Neuronal stem cell (in vitro differentiated cells): ENCODE measurements at regions not wholly inside any gene's neighbourhood (a gene's known extent, or its start where the extent isn't known, plus 50 kb on each side); places are given as distances from the start of the nearest gene placed in this dataset.
A peak's percentile ranks its signal among the peaks of the same experiment; 100 is the strongest.
"Not testable (repeated sequence)": the region's sequence is repeated elsewhere in the genome, so short reads cannot be mapped to it uniquely, and the experiment has no call there.

Experiments used
- DNase-seq: peaks from one replicate; pipeline ENCODE4 v3.0.0-alpha.2; 2013; ENCODE audit warnings: low spot score
- H2AFZ ChIP-seq: one replicate; pipeline ENCODE4 v1.6.1; 2013; ENCODE audit warnings: mild to moderate bottlenecking, low read length, inconsistent platforms
- H2AK5ac ChIP-seq: 2 replicates; pipeline ENCODE4 v1.6.1; 2013; ENCODE audit warnings: low read depth, mild to moderate bottlenecking, inconsistent platforms, low read length, moderate library complexity, mixed read lengths
- H2BK120ac ChIP-seq: 2 replicates; pipeline ENCODE4 v1.6.1; 2013; ENCODE audit warnings: low read depth, mild to moderate bottlenecking, inconsistent platforms, low read length, moderate library complexity, mixed read lengths
- H2BK12ac ChIP-seq: one replicate; pipeline ENCODE4 v1.6.1; 2013; ENCODE audit warnings: low read length, inconsistent platforms
- H2BK15ac ChIP-seq: 2 replicates; pipeline ENCODE4 v1.6.1; 2013; ENCODE audit warnings: mild to moderate bottlenecking, low read length, inconsistent platforms, mixed read lengths
- H2BK5ac ChIP-seq: one replicate; pipeline ENCODE4 v1.6.1; 2013; ENCODE audit warnings: inconsistent platforms, mild to moderate bottlenecking, low read length, moderate library complexity
- H3K14ac ChIP-seq: one replicate; pipeline ENCODE4 v1.6.1; 2013; ENCODE audit warnings: low read length, inconsistent platforms
- H3K18ac ChIP-seq: 2 replicates; pipeline ENCODE4 v1.6.1; 2013; ENCODE audit warnings: low read length, inconsistent platforms
- H3K23ac ChIP-seq: 2 replicates; pipeline ENCODE4 v1.6.1; 2013; ENCODE audit warnings: low read depth, mild to moderate bottlenecking, mixed read lengths, low read length, inconsistent platforms; ENCODE audit not compliant: poor library complexity
- H3K27ac ChIP-seq: replicated peaks from 3 replicates; pipeline ENCODE4 v1.5.1; 2013; ENCODE audit warnings: low read length, inconsistent platforms
- H3K27me3 ChIP-seq, 3 experiments: 2 replicates each; pipeline ENCODE4 v1.6.1; 2013; ENCODE audit warnings: low read length in 3 of 3, mild to moderate bottlenecking in 2 of 3, inconsistent platforms in 1 of 3, low read depth in 1 of 3, mixed read lengths in 1 of 3, moderate library complexity in 1 of 3; ENCODE audit not compliant: control insufficient read depth in 3 of 3, insufficient read depth in 3 of 3
- H3K36me3 ChIP-seq, 2 donors: replicated peaks in 1 of 2; 2 replicates each; pipeline ENCODE4 v1.6.1; 2013; ENCODE audit warnings: low read length in 2 of 2; ENCODE audit not compliant: control insufficient read depth in 2 of 2, insufficient read depth in 2 of 2
- H3K4ac ChIP-seq: 2 replicates; pipeline ENCODE4 v1.6.1; 2013; ENCODE audit warnings: inconsistent platforms, mild to moderate bottlenecking, low read length, moderate library complexity
- H3K4me1 ChIP-seq, 2 donors: 1 replicate in 1 of 2; 2 replicates in 1 of 2; pipeline ENCODE4 v1.6.1; 2013; ENCODE audit warnings: low read length in 2 of 2, low read depth in 1 of 2; ENCODE audit not compliant: control insufficient read depth in 2 of 2, insufficient read depth in 1 of 2
- H3K4me2 ChIP-seq: one replicate; pipeline ENCODE4 v1.6.1; 2013; ENCODE audit warnings: mild to moderate bottlenecking, low read length, inconsistent platforms; ENCODE audit not compliant: insufficient read depth, poor library complexity, severe bottlenecking
- H3K4me3 ChIP-seq, 2 donors: 2 replicates each; pipeline ENCODE4 v1.5.1; 2013; ENCODE audit warnings: low read length in 2 of 2, mild to moderate bottlenecking in 2 of 2, inconsistent platforms in 1 of 2, moderate library complexity in 1 of 2
- H3K79me1 ChIP-seq: one replicate; pipeline ENCODE4 v1.6.1; 2013; ENCODE audit warnings: low read depth, mild to moderate bottlenecking, inconsistent platforms, low read length, moderate library complexity
- H3K9ac ChIP-seq: one replicate; pipeline ENCODE4 v1.6.1; 2013; ENCODE audit warnings: mild to moderate bottlenecking, low read depth, low read length, inconsistent platforms; ENCODE audit not compliant: poor library complexity
- H3K9me3 ChIP-seq, 2 donors: replicated peaks in 1 of 2; 2 replicates each; pipeline versions ENCODE3 to v1.6.1; 2013; ENCODE audit warnings: low read length in 2 of 2, mild to moderate bottlenecking in 2 of 2, inconsistent platforms in 1 of 2, low read depth in 1 of 2, mixed read lengths in 1 of 2, moderate library complexity in 1 of 2; ENCODE audit not compliant: control insufficient read depth in 2 of 2, insufficient read depth in 1 of 2
- H4K8ac ChIP-seq: one replicate; pipeline ENCODE4 v1.6.1; 2013; ENCODE audit warnings: low read depth, mild to moderate bottlenecking, inconsistent platforms, low read length, moderate library complexity
- H4K91ac ChIP-seq: one replicate; pipeline ENCODE4 v1.6.1; 2013; ENCODE audit warnings: low read length, low read depth, mild to moderate bottlenecking, inconsistent platforms; ENCODE audit not compliant: poor library complexity
- WGBS, 2 donors: extraction: QIAGEN DNeasy Blood & Tissue Kit; methylation state at CpG; one replicate each; pipeline ENCODE4 v1.1.7; 2013; ENCODE audit warnings: missing lambda C conversion rate in 2 of 2, mixed read lengths in 1 of 2; ENCODE audit not compliant: insufficient read length in 2 of 2, insufficient replicate concordance in 1 of 2; ENCODE audit errors: extremely low coverage in 2 of 2; 5-methylcytosine and 5-hydroxymethylcytosine counted together

- H3K18ac ChIP-seq, H3K9ac ChIP-seq, H3K4me1 ChIP-seq, H3K23ac ChIP-seq, H2BK5ac ChIP-seq, H3K4me3 ChIP-seq, H2AK5ac ChIP-seq, H3K4me2 ChIP-seq, H3K14ac ChIP-seq, H4K8ac ChIP-seq, H2BK12ac ChIP-seq, H3K27ac ChIP-seq, H2AFZ ChIP-seq, DNase-seq, H3K27me3 ChIP-seq, H4K91ac ChIP-seq, H2BK120ac ChIP-seq, H2BK15ac ChIP-seq, H3K79me1 ChIP-seq, H3K36me3 ChIP-seq, H3K4ac ChIP-seq, H3K9me3 ChIP-seq: not testable (repeated sequence)
- WGBS, 2 donors, result no CpG with 5 or more reads among the region's 34 CpGs
These were observed 1615.5 kb upstream of the C9orf72 start for GRCh38 chr9:29188771-29189170.

- H3K18ac ChIP-seq, H2BK12ac ChIP-seq, DNase-seq, H3K23ac ChIP-seq, H3K4me1 ChIP-seq, H2AFZ ChIP-seq, H3K9ac ChIP-seq, H3K79me1 ChIP-seq, H3K36me3 ChIP-seq, H3K27me3 ChIP-seq, H3K4me2 ChIP-seq, H3K4ac ChIP-seq, H3K4me3 ChIP-seq, H4K91ac ChIP-seq, H2BK5ac ChIP-seq, H3K27ac ChIP-seq, H2AK5ac ChIP-seq, H3K14ac ChIP-seq, H4K8ac ChIP-seq, H3K9me3 ChIP-seq, H2BK15ac ChIP-seq, H2BK120ac ChIP-seq: not testable (repeated sequence)
- no CpG with 5 or more reads among the region's 33 CpGs for WGBS, 2 donors
These were observed 1615.9 kb upstream of the C9orf72 start for GRCh38 chr9:29189221-29189620.

GRCh38 chr9:29198861-29199260 is 1625.6 kb upstream of the C9orf72 start:
- no peak overlapping the region for H4K91ac ChIP-seq
- no peak for DNase-seq
- H3K27ac ChIP-seq, result no peak overlapping the region
- no peak overlapping the region for H3K4me2 ChIP-seq
- H3K18ac ChIP-seq, result no peak overlapping the region
- H2BK5ac ChIP-seq, result no peak overlapping the region
- H3K27me3 ChIP-seq, result no peaks in the 10 kb centered on the region
- no peaks in the 10 kb centered on the region for H3K9me3 ChIP-seq
- H2BK120ac ChIP-seq, result no peak overlapping the region
- no peak overlapping the region for H2BK15ac ChIP-seq
- H3K4ac ChIP-seq, result no peak overlapping the region
- WGBS, 2 donors, result no CpG with 5 or more reads among the region's 4 CpGs
- no peak overlapping the region for H3K23ac ChIP-seq
- H3K9ac ChIP-seq, result no peak overlapping the region
- H2BK12ac ChIP-seq, result no peak overlapping the region
- no peaks in the 10 kb centered on the region for H3K4me1 ChIP-seq
- peak overlapping the region; percentile 18 for H2AFZ ChIP-seq
- H4K8ac ChIP-seq, result no peak overlapping the region
- no peaks in the 10 kb centered on the region for H3K79me1 ChIP-seq
- H2AK5ac ChIP-seq, result no peak overlapping the region
- no peak overlapping the region for H3K4me3 ChIP-seq
- no peak overlapping the region for H3K14ac ChIP-seq
- no peaks in the 10 kb centered on the region for H3K36me3 ChIP-seq

GRCh38 chr9:29199975-29200374 is 1626.7 kb upstream of the C9orf72 start:
- no peaks in the 10 kb centered on the region for H3K27me3 ChIP-seq
- H2AK5ac ChIP-seq, result no peak overlapping the region
- no peak for DNase-seq
- no peak overlapping the region for H3K4ac ChIP-seq
- no peak overlapping the region for H2BK12ac ChIP-seq
- no peak overlapping the region for H3K4me2 ChIP-seq
- no peak overlapping the region for H3K14ac ChIP-seq
- no peak overlapping the region for H2BK5ac ChIP-seq
- no peak overlapping the region for H3K9ac ChIP-seq
- no peak overlapping the region for H3K27ac ChIP-seq
- H4K91ac ChIP-seq, result no peak overlapping the region
- WGBS, 2 donors, result no CpG with 5 or more reads among the region's 3 CpGs
- no peak overlapping the region for H4K8ac ChIP-seq
- no peak overlapping the region for H2AFZ ChIP-seq
- H3K23ac ChIP-seq, result no peak overlapping the region
- no peak overlapping the region for H3K4me3 ChIP-seq
- no peak overlapping the region for H2BK120ac ChIP-seq
- no peaks in the 10 kb centered on the region for H3K4me1 ChIP-seq
- H3K9me3 ChIP-seq, result no peaks in the 10 kb centered on the region
- H3K79me1 ChIP-seq, result no peaks in the 10 kb centered on the region
- no peak overlapping the region for H2BK15ac ChIP-seq
- H3K36me3 ChIP-seq, result no peaks in the 10 kb centered on the region
- H3K18ac ChIP-seq, result no peak overlapping the region
